Mesothelial cell of epicardium (in vitro differentiated cells): ENCODE measurements at regions not wholly inside any gene's neighbourhood (a gene's known extent, or its start where the extent isn't known, plus 50 kb on each side); places are given as distances from the start of the nearest gene placed in this dataset.

Source experiments
- DNase-seq, 2 experiments: peaks; one replicate each; pipeline ENCODE4 v3.0.0; 2021; ENCODE audit warnings: low spot score in 2 of 2; ENCODE audit not compliant: unreplicated experiment in 2 of 2
- H3K27ac Mint-ChIP-seq: 2 replicates; pipeline ENCODE4 v1.8.0; 2021; ENCODE audit warnings: mixed read lengths
- H3K27me3 Mint-ChIP-seq: 2 replicates; pipeline ENCODE4 v1.8.0; 2021; ENCODE audit warnings: low read depth, mixed read lengths
- H3K36me3 Mint-ChIP-seq: 2 replicates; pipeline ENCODE4 v1.8.0; 2021; ENCODE audit warnings: mixed read lengths
- H3K4me1 Mint-ChIP-seq: 2 replicates; pipeline ENCODE4 v1.8.0; 2021; ENCODE audit warnings: mixed read lengths
- H3K4me3 Mint-ChIP-seq: 2 replicates; pipeline ENCODE4 v1.8.0; 2021; ENCODE audit warnings: mild to moderate bottlenecking, moderate library complexity, mixed read lengths
- H3K9me3 Mint-ChIP-seq: 2 replicates; pipeline ENCODE4 v1.8.0; 2021; ENCODE audit warnings: mixed read lengths
- TF ChIP-seq, protein P1 (sequence below): fragments of 200-600 bp; sonication (generic); IDR thresholded peaks from one replicate; pipeline ENCODE4 v1.5.0; 2021; ENCODE audit warnings: antibody characterized with exemption; ENCODE audit not compliant: unreplicated experiment

DNA sequence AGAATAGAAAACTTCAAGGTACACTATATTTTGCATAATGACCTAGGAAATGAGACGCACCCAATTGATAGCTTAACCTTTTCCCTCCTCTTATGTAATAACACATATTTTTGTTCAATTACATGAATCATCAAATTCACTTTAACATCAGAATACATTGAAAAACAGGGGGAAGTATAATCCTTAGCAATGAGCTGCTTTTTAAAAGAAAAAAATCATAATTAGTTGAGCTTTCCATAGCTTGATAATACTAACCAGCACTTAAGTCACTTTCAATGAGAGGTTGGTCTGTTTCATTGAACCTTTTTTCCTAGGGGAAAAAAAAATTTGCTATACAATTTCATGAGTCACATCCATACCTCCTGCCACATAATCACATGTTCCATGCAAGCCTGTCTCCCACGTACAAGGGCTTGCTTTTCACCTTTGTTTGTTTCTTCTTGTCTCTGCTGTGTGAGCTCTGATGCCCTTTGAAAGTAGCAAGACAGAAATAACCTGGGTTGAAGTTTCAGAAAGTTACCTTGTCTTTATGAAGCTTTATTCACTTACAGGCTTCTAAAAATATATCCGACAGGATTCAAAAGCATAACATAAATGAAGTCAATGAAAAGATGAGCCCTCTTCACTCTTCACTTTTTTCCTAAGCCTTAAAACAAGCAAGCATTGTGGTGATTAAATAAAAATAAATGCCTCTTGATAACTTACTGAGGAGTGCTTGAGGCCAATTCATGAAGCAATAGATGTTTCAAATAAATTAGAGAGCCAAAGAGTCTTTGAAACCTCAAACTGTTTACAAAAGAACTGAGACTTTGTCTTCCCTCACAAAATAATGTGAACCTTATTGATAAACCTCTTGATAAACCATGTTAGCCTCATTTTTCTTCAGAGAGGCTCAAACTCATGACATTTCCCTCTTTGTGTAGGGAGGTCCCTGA, 108.5 kb downstream of the FEM1C start:
- TF ChIP-seq, protein P1, sequence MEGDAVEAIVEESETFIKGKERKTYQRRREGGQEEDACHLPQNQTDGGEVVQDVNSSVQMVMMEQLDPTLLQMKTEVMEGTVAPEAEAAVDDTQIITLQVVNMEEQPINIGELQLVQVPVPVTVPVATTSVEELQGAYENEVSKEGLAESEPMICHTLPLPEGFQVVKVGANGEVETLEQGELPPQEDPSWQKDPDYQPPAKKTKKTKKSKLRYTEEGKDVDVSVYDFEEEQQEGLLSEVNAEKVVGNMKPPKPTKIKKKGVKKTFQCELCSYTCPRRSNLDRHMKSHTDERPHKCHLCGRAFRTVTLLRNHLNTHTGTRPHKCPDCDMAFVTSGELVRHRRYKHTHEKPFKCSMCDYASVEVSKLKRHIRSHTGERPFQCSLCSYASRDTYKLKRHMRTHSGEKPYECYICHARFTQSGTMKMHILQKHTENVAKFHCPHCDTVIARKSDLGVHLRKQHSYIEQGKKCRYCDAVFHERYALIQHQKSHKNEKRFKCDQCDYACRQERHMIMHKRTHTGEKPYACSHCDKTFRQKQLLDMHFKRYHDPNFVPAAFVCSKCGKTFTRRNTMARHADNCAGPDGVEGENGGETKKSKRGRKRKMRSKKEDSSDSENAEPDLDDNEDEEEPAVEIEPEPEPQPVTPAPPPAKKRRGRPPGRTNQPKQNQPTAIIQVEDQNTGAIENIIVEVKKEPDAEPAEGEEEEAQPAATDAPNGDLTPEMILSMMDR: no peak
- Mint-ChIP-seq H3K9me3 (peaks cover 25% of the 10 kb centered on the region), H3K4me3 (no peak overlapping the region), H3K4me1 (peaks cover 21% of the 10 kb centered on the region), H3K27ac (no peak overlapping the region), H3K27me3 (peaks cover 6% of the 10 kb centered on the region), H3K36me3 (peaks cover 4% of the 10 kb centered on the region)
- no peak for DNase-seq

DNA sequence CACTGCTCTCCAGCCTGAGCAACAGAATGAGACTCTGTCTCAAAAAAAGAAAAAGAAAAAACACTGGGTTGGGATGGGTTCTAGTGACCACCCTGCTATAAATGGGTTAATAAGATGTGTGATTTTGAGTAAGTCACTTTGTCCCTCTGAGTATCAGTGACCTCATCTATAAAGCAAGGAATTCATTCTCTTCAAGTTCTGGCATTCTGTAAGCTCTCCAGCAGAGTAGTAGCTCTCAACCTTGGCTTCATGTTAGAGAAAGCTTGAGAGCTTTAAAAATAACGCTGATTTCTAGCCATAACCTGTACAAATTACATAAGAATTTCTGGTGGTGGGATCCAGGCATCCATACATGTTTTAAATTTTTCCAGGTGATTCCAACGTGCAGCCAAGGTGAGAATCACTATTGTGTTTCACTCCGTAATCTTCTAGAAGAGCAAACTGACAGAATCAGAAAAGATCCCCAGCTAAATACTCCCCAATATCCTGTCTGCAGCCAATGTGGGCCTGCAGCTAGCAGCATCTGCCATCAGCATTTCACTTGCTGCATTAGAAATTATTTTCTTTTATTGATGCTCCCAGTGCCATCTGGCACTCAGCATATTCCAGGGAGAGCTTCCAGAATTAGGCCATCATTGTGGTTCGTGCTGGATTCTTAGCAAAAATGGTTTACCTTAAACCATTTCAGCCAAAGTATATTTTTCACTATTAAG, 109.4 kb downstream of the FEM1C start:
- H3K27ac Mint-ChIP-seq: no peak overlapping the region
- TF ChIP-seq, protein P1: no peak

DNA sequence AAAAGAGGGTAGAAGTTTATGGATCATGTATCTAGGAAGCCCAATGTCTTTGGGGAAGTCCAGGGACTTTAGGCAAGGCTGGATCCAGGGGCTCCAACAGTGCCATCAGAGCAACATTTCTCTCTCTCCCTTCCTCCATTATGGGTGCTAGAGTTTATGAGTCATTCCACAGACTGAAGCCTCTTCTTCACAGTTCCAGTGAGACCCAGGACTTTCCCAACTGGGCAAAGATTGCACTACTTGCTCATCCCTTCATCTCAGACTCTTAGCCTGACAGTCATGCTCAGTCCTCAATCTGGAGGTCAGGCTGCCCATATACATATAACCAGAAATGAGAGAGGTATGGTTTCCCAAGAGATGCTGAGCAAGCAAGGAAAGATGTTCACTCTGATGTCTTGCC, 110.7 kb downstream of the FEM1C start:
- TF ChIP-seq, protein P1: no peak
- no peak overlapping the region for H3K4me3 Mint-ChIP-seq
- peaks cover 6% of the 10 kb centered on the region for H3K27me3 Mint-ChIP-seq
- peaks cover 4% of the 10 kb centered on the region for H3K36me3 Mint-ChIP-seq
- DNase-seq: no peak
- no peak overlapping the region for H3K27ac Mint-ChIP-seq
- H3K9me3 Mint-ChIP-seq: peaks cover 12% of the 10 kb centered on the region
- peaks cover 21% of the 10 kb centered on the region for H3K4me1 Mint-ChIP-seq

More for the DNA sequence above, 109.4 kb downstream of the FEM1C start:
- Mint-ChIP-seq H3K36me3 (peaks cover 4% of the 10 kb centered on the region), H3K4me1 (peaks cover 21% of the 10 kb centered on the region), H3K9me3 (peaks cover 21% of the 10 kb centered on the region), H3K4me3 (no peak overlapping the region), H3K27me3 (peaks cover 6% of the 10 kb centered on the region)
- no peak for DNase-seq

DNA sequence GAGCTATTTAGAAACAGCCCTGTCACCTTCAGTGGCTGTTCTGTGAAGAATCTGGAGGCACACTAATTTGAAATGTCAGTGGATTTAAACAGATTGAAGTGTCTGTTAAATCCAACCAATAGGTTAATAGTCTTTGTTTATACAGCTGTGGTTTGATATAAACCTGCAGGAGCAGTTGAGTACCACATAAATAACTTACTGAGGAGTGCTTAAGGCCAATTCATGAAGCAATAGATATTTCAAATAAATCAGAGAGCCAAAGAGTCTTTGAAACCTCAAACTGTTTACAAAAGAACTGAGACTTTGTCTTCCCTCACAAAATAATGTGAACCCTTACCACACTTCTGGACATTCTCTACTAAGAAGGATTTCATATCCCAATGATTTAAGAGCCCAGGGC, 111.9 kb downstream of the FEM1C start:
- TF ChIP-seq, protein P1: no peak

DNA sequence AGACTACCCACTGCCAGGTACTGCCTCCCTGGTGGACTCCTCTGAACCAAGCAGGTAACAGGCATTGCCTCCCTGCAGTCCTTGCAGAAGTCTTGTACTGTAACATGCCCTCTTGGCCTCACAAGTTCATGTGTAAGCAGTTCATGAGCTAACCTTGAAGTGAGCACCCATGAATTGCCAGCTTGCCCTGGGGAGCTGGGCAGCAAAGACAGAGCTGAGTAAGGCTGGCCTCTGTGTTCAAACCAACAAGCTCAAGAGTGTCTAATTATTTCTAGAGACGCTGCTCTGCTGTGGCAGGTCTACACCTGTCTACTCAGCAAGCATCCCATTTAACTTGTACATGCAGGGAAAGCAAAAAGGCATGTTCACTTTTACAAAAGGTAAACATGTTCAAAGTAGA, 113.5 kb downstream of the FEM1C start:
- peaks cover 19% of the 10 kb centered on the region for H3K4me1 Mint-ChIP-seq
- H3K9me3 Mint-ChIP-seq: no peaks in the 10 kb centered on the region
- H3K27ac Mint-ChIP-seq: no peak overlapping the region
- no peaks in the 10 kb centered on the region for H3K36me3 Mint-ChIP-seq
- H3K27me3 Mint-ChIP-seq: peaks cover 6% of the 10 kb centered on the region
- TF ChIP-seq, protein P1: no peak
- no peak overlapping the region for H3K4me3 Mint-ChIP-seq
- no peak for DNase-seq

More for the DNA sequence above, 111.9 kb downstream of the FEM1C start:
- H3K36me3 Mint-ChIP-seq: no peaks in the 10 kb centered on the region
- H3K27ac Mint-ChIP-seq: no peak overlapping the region
- H3K9me3 Mint-ChIP-seq: peaks cover 7% of the 10 kb centered on the region
- no peak overlapping the region for H3K4me3 Mint-ChIP-seq
- peaks cover 6% of the 10 kb centered on the region for H3K27me3 Mint-ChIP-seq
- H3K4me1 Mint-ChIP-seq: peaks cover 21% of the 10 kb centered on the region
- no peak for DNase-seq
